ENCODE measurements at regions not wholly inside any gene's neighbourhood (a gene's known extent, or its start where the extent isn't known, plus 50 kb on each side); places are given as distances from the start of the nearest gene placed in this dataset.

- TF ChIP-seq CTCF (IDR thresholded peaks at IDR 0.05; ENCODE audit: poor library complexity) (no peak), EZH2phosphoT487 (IDR thresholded peaks at IDR 0.05; ENCODE audit: low read depth, severe bottlenecking, unreplicated experiment) (no peak)
Observed at GRCh38 chr4:177187371-177187770, 122.3 kb upstream of the NEIL3 start.

Data from hepatocyte (in vitro differentiated cells).